Ishikawa (cell line): ENCODE measurements at regions not wholly inside any gene's neighbourhood (a gene's known extent, or its start where the extent isn't known, plus 50 kb on each side); places are given as distances from the start of the nearest gene placed in this dataset.

Source experiments
- CEBPB ChIP-seq: IDR thresholded peaks from 2 replicates; pipeline ENCODE4 v1.6.1; 2012
- CREB1 ChIP-seq: IDR thresholded peaks from 2 replicates; pipeline ENCODE4 v1.6.1; 2012; ENCODE audit warnings: low read depth
- EGR1 ChIP-seq: IDR thresholded peaks from 2 replicates; pipeline ENCODE4 v1.6.1; 2012
- EP300 ChIP-seq: IDR thresholded peaks from 2 replicates; pipeline ENCODE4 v1.6.1; 2012; ENCODE audit warnings: borderline replicate concordance
- FOXM1 ChIP-seq: IDR thresholded peaks from 2 replicates; pipeline ENCODE4 v1.6.1; 2012; ENCODE audit warnings: low read depth, borderline replicate concordance
- NFIC ChIP-seq: IDR thresholded peaks from 2 replicates; pipeline ENCODE4 v1.6.1; 2012
- RAD21 ChIP-seq: IDR thresholded peaks from 2 replicates; pipeline ENCODE4 v1.6.1; 2012; ENCODE audit warnings: low read depth
- REST ChIP-seq: IDR thresholded peaks from 2 replicates; pipeline ENCODE4 v1.6.1; 2012; ENCODE audit warnings: low read depth, mild to moderate bottlenecking
- TAF1 ChIP-seq: IDR thresholded peaks from 2 replicates; pipeline ENCODE4 v1.6.1; 2012; ENCODE audit warnings: low read depth, mild to moderate bottlenecking
- TCF12 ChIP-seq: IDR thresholded peaks from 2 replicates; pipeline ENCODE4 v1.6.1; 2012; ENCODE audit warnings: low read depth
- TEAD4 ChIP-seq: IDR thresholded peaks from 2 replicates; pipeline ENCODE4 v1.6.1; 2012
- YY1 ChIP-seq: IDR thresholded peaks from 2 replicates; pipeline ENCODE4 v1.6.1; 2012; ENCODE audit warnings: low read depth
- ZBTB7A ChIP-seq: IDR thresholded peaks from 2 replicates; pipeline ENCODE4 v1.6.1; 2012; ENCODE audit warnings: low read depth
- TF ChIP-seq, protein P1 (sequence below): IDR thresholded peaks from 2 replicates; pipeline ENCODE4 v1.6.1; 2012
- TF ChIP-seq, protein P2 (sequence below): IDR thresholded peaks from 2 replicates; pipeline ENCODE4 v1.6.1; 2012

DNA sequence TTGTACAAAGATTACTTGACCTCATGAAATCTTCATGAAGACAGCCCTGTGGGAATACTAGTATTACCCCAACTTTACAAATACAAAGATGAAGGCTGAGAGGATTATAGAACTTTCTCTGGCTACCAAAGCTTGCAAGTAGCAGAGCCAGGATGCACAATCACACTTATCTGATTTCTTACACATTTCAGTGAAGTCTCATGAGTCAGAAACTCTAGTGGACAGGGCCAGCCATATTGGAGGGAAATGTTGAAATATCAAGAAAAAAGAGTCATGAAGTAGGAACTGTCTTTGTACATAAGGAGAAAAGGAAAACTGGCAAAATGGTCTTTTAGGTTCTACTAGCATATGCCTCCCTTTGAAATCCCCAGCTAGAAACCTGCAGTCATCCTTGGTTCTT lies 369.6 kb upstream of the WWC1 start:
- TF ChIP-seq RAD21 = no peak
- no peak for TF ChIP-seq FOXM1
- no peak for TF ChIP-seq EP300
- TF ChIP-seq, protein P1, sequence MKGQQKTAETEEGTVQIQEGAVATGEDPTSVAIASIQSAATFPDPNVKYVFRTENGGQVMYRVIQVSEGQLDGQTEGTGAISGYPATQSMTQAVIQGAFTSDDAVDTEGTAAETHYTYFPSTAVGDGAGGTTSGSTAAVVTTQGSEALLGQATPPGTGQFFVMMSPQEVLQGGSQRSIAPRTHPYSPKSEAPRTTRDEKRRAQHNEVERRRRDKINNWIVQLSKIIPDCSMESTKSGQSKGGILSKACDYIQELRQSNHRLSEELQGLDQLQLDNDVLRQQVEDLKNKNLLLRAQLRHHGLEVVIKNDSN = no peak
- TF ChIP-seq REST = no peak
- TF ChIP-seq, protein P2, sequence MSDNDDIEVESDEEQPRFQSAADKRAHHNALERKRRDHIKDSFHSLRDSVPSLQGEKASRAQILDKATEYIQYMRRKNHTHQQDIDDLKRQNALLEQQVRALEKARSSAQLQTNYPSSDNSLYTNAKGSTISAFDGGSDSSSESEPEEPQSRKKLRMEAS = no peak
- no peak for TF ChIP-seq CREB1
- TF ChIP-seq EGR1 = no peak
- no peak for TF ChIP-seq TCF12
- TF ChIP-seq ZBTB7A = no peak

DNA sequence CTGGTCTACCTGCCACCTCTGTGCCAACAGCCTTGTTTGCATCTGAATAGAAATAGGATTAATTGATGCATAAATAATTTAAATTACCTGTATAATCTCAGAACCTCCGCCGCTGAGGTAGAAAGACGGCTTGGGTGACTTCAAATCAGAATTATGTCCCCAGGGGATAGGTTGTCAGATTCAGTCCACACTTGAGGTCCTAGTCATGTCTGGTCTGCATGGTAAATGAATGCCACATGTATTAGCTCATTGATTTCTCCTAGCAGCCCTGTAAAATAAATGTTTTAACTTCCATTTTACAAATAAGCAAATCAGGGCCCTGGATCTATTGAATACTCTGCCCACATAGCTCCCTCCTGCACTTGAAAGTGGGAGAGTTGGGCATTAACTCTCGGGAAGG lies 368.0 kb upstream of the WWC1 start:
- TF ChIP-seq TAF1 (no peak), YY1 (no peak), NFIC (no peak), REST (no peak)

- no peak for TF ChIP-seq EP300
- no peak for TF ChIP-seq FOXM1
- TF ChIP-seq, protein P2 = no peak
- TF ChIP-seq, protein P1 = no peak
- no peak for TF ChIP-seq TCF12
- no peak for TF ChIP-seq TEAD4
- no peak for TF ChIP-seq REST
- no peak for TF ChIP-seq RAD21
- no peak for TF ChIP-seq CEBPB
- no peak for TF ChIP-seq YY1
Observed at GRCh38 chr5:167929841-167930240, 361.6 kb upstream of the WWC1 start.

- TF ChIP-seq CEBPB = no peak
- no peak for TF ChIP-seq CREB1
- TF ChIP-seq, protein P1 = no peak
- TF ChIP-seq REST = no peak
- no peak for TF ChIP-seq TAF1
- no peak for TF ChIP-seq TCF12
- TF ChIP-seq EGR1 = no peak
- no peak for TF ChIP-seq TEAD4
- TF ChIP-seq, protein P2 = no peak
Observed at GRCh38 chr5:167934551-167934971, 356.9 kb upstream of the WWC1 start.
